GM21576 (cell line): ENCODE measurements at regions not wholly inside any gene's neighbourhood (a gene's known extent, or its start where the extent isn't known, plus 50 kb on each side); places are given as distances from the start of the nearest gene placed in this dataset.

Experiments used
- ATAC-seq: cut with Tn5 transposase; IDR thresholded peaks from one replicate; pipeline ENCODE4 v1.9.1; 2021; ENCODE audit warnings: mild to moderate bottlenecking, moderate library complexity; ENCODE audit not compliant: unreplicated experiment

- no peak for ATAC-seq
Measured at GRCh38 chr6:21459641-21460040, 133.9 kb upstream of the SOX4 start.

GRCh38 chr6:21461844-21462518, 131.6 kb upstream of the SOX4 start:
- no peak for ATAC-seq

- ATAC-seq: no peak
Measured at GRCh38 chr6:21462519-21462852, 131.1 kb upstream of the SOX4 start.

- no peak for ATAC-seq
Measured at GRCh38 chr6:21467091-21467490, 126.5 kb upstream of the SOX4 start.

- no peak for ATAC-seq
Measured at GRCh38 chr6:21468461-21468860, 125.1 kb upstream of the SOX4 start.

- ATAC-seq: no peak
Measured at GRCh38 chr6:21469213-21469612, 124.3 kb upstream of the SOX4 start.

- no peak for ATAC-seq
Measured at GRCh38 chr6:21476112-21476511, 117.4 kb upstream of the SOX4 start.

- ATAC-seq: no peak
Measured at GRCh38 chr6:21478411-21478810, 115.1 kb upstream of the SOX4 start.

GRCh38 chr6:21478883-21479539, 114.5 kb upstream of the SOX4 start:
- ATAC-seq: no peak

- no peak for ATAC-seq
Measured at GRCh38 chr6:21486115-21486514, 107.4 kb upstream of the SOX4 start.

- ATAC-seq: no peak
Measured at GRCh38 chr6:21489826-21490225, 103.7 kb upstream of the SOX4 start.

GRCh38 chr6:21491955-21492354, 101.6 kb upstream of the SOX4 start:
- ATAC-seq: no peak

GRCh38 chr6:21494505-21494904, 99.0 kb upstream of the SOX4 start:
- ATAC-seq: no peak

GRCh38 chr6:21496196-21496595, 97.4 kb upstream of the SOX4 start:
- no peak for ATAC-seq

- ATAC-seq: no peak
Measured at GRCh38 chr6:21496706-21497105, 96.8 kb upstream of the SOX4 start.

- no peak for ATAC-seq
Measured at GRCh38 chr6:21500314-21501020, 93.1 kb upstream of the SOX4 start.

- no peak for ATAC-seq
Measured at GRCh38 chr6:21501021-21501354, 92.6 kb upstream of the SOX4 start.

GRCh38 chr6:21501815-21502214, 91.7 kb upstream of the SOX4 start:
- ATAC-seq: no peak

GRCh38 chr6:21502682-21503081, 90.9 kb upstream of the SOX4 start:
- ATAC-seq: no peak

- no peak for ATAC-seq
Measured at GRCh38 chr6:21504790-21505189, 88.8 kb upstream of the SOX4 start.

- no peak for ATAC-seq
Measured at GRCh38 chr6:21505574-21505990, 88.0 kb upstream of the SOX4 start.

- no peak for ATAC-seq
Measured at GRCh38 chr6:21506126-21506525, 87.4 kb upstream of the SOX4 start.
